Limb (tissue), 2 donors: ENCODE measurements at regions not wholly inside any gene's neighbourhood (a gene's known extent, or its start where the extent isn't known, plus 50 kb on each side); places are given as distances from the start of the nearest gene placed in this dataset.

Experiments
- DNase-seq, 2 donors: peaks; one replicate each; pipeline ENCODE4 v3.0.0-alpha.2; 2016; ENCODE audit errors: extremely low spot score in 2 of 2

DNA sequence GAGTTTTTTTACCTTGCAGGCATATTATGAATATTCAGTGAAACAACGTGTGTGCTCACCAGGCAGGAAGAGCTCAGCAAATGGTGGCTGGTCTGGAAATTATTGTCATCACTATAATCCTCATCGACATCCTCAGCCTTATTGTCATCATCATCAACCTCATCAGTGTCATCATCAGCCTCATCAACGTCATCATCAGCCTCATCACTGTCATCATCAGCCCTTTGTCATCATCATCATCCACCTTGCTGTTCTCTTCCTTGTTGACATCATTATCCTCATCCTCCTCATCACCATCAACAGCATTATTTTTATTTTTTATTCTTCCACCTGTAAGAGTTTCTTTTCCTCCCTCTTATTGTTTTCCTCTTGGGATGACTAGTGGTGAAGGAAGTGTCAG lies 142.3 kb upstream of the GPR26 start:
- no peak for DNase-seq

DNA sequence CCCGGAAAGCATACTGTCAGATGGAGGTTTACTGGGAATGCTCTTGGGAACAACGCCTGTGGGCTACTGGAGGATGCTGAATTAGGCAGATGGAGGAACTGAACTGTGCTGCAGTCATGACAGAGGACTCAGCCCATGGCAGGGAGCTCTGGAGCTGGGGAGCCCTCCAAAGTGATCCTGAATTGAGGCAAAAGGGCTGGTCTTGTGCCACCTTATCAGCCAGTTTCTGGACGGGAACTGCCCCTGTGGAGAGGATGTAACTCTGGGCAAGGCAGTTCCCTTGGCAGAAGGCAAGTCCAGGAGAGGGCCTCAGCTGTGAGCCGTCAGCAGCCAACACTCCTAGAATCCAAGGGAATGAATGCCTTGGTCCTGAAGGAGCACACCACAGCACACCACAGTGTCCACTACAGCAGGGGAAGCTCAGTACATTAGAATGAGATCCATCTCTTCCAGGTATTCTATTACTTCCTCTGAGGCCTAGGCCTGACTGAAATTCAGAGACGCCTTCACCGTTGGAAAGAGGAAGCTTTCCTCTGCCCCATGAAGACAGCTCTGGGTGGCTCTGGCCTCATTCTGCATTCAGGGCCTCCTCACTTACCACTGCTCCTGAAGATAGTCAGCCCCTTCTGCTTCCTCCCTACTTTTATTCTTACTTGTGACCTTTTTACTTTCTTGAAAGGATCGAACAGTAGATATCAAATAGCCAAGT lies 139.6 kb upstream of the GPR26 start:
- DNase-seq = no peak

GRCh38 chr10:123527151-123527550 lies 139.0 kb upstream of the GPR26 start:
- no peak for DNase-seq

DNA sequence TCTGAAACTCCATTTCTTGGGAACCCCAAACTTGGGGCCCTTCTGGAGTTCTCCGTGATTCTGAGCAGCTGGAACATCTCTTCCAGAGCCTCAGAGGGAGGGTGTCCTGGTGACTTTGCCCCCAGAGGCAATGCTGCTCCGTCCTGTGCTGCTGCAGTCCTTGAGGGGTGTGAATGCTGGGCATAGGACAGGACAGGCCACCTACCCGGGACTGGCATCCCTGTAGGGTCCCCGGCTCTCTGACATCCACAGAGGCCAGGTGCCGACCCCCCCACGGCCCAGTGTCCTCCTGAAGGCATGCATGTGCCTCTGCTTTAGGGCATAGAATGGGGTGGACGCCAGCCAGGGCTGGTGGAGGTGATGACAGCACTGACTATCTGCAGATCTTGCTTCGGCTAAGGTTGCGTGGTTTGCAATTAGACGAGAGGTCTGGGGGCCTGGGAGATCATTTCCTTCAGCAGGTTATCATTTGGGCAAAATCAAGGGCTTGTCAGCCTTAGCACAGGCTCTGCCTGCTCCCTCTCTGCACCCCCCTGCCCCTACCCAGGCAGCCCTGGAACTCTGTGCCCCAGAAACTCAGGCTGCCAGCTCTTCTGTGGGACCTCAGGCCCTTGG lies 136.9 kb upstream of the GPR26 start:
- DNase-seq = no peak

GRCh38 chr10:123530166-123530870 lies 135.8 kb upstream of the GPR26 start:
- no peak for DNase-seq

- no peak for DNase-seq
Observed at GRCh38 chr10:123535386-123535785, 130.8 kb upstream of the GPR26 start.

DNA sequence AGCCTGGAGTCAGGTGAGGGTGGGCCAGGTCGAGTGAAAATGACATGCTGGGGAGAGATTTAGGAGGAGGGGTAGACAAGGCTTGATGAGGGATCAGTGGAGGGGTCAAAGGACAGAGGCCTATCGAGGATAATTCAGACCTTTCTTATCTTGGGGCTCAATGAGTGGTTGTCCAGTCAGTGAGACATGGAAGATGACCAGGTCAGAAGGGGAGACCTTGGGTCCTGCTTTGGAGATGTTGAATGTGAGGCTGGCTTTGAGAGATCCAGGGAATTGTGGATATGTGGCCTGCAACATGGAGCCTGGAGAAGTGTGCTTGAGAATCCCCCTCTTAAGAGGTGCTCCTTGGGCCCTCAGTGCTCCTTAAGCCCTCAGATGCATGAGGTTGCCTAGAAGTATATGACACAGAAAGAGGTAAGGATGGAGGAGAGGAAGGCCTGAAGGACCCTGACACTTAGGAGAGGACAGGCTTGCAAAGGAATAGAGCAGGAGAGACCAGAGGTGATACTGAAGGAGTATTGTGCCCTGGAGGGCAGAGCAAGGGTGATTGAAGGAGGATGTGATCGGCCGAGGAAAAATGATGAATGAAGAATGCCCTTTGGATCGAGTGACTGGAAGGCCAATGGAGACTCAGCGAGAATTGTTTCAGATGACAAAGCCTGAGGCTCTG lies 129.8 kb upstream of the GPR26 start:
- no peak for DNase-seq

- DNase-seq = no peak
Observed at GRCh38 chr10:123537188-123537961, 128.8 kb upstream of the GPR26 start.

DNA sequence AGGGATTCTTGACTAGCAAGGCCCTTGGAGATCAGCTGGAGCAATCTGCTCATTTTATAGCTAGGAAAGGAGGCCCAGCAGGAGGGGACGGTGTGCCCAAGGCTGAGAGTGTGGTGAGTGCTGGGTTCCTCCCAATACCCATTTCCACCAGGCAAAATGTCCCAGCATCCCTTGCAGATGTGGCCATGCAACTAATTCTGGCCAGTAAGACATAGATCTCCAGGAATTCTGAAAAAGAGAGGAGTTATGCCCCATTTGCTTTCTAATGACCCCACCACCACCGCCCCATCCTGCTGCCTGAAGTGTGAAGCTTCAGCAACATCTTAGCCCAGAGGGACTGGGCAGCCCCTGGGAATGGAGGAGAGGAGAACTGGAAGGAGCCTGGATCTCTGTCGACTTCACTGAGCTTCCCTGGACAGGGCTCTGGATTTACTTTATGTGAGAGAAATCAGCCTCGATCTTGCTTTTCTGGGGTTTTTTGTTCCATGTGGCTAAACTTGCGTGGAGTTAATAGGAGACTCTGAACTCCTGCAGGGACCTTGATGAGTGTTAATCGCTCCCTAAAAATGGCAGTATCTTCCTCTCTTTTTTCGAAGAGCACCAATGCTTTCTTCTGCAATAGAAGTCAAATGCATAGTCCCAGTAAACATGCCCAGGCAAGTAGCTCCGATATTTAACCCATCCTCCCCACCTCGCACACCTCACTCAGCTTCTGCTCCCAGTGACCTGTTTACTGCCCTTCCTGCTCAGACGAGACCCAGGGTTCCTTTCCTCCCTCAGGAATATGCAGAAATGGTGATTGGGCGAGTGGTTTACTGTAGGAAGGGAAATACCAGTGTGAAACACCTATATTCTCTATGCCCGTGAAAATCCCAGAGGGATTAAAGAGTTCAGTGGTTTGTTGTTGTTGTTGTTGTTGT lies 127.5 kb upstream of the GPR26 start:
- no peak for DNase-seq

- no peak for DNase-seq
Observed at GRCh38 chr10:123544986-123545385, 121.2 kb upstream of the GPR26 start.

GRCh38 chr10:123548770-123549169 lies 117.4 kb upstream of the GPR26 start:
- no peak for DNase-seq

- no peak for DNase-seq
Observed at GRCh38 chr10:123549761-123550454, 116.2 kb upstream of the GPR26 start.

- no peak for DNase-seq
Observed at GRCh38 chr10:123550675-123551096, 115.5 kb upstream of the GPR26 start.

DNA sequence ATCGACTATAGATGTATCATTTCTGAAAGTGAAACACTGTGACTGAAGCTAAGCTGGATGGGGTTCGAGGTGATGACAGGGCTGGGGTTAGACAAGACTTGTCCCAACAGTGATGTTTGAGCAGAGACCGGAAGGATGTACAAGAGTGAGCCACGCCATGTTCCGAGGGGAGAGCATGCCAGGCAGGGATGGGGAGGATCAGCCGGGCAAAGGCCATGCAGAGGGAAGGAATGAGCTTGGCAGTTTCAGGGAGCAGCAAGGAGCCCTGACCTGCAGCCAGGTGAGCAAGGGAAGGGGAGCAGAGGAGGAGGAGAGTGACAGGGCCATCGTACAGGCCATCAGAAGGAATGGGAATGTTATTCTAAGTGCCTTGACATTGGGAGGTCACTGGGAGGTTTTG lies 114.9 kb upstream of the GPR26 start:
- no peak for DNase-seq

- no peak for DNase-seq
Observed at GRCh38 chr10:123552760-123553554, 113.2 kb upstream of the GPR26 start.

- no peak for DNase-seq
Observed at GRCh38 chr10:123553810-123554430, 112.2 kb upstream of the GPR26 start.

GRCh38 chr10:123554656-123555055 lies 111.5 kb upstream of the GPR26 start:
- DNase-seq = no peak

- DNase-seq = no peak
Observed at GRCh38 chr10:123555616-123556015, 110.5 kb upstream of the GPR26 start.
